ENCODE measurements at regions not wholly inside any gene's neighbourhood (a gene's known extent, or its start where the extent isn't known, plus 50 kb on each side); places are given as distances from the start of the nearest gene placed in this dataset.

DNA sequence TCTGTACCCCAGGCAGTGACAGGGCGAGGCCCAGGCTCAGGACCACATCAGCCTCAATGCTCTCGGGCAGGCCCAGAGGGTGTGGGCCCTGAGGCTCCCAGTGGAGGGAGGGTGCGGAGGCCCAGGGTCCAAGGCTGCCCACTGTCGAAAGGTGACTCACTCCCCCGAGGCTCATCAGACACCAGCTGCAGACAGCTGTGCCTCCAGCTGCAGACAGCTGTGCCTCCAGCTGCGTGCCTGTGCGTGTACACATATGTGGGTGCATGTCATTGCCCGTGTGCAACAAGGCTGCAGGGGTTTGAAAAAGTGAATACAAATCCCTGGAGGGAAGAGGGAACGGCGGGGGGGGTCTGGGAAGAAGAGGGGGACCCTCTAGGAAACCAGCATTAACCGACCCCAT lies 134.3 kb downstream of the BRD1 start:
- H3K9me3 ChIP-seq (ENCODE audit: low read depth, low read length): no peaks in the 10 kb centered on the region
- H3K27ac ChIP-seq: no peak overlapping the region

DNA sequence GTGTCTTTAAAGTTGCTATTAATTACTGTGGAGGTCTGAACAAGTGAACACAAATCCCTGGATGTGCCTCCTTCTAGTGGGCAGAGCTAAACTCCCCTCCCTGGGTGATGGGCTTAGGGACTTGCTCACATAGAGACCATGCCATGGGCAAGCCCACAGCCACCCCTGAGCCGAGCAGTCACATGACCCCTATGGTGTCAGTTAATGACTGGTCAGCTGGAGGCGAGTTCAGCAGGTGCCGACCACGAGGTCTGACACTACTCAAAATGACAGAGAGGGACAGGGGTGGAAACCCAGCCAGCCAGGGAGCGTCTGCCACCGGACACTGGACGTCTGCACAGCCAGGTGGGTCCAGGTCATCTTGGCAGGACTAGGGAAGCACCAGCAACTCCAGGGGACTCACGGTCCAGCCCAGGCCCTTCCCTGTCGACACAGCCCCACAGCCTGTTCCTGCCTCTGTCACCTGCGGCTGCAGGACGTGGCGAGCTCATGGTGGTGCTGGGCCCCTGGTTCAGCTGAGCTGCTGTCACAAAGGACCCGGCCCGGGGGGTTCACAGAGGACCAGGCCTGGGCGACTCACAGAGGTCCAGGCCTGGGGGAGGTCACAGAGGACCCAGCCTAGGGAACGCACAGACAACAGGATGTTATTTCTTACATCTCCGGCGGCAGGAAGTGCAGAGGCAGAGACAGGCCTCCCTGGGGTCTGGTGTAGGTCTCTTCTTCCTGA lies 135.0 kb downstream of the BRD1 start:
- DNase-seq (ENCODE audit: low read depth, low spot score): no peak
- Histone ChIP-seq H3K36me3 (ENCODE audit: insufficient read depth, low read length) (no peaks in the 10 kb centered on the region), H3K9me3 (ENCODE audit: low read depth, low read length) (no peaks in the 10 kb centered on the region), H3K4me3 (no peak overlapping the region), H3K9ac (ENCODE audit: insufficient read length) (no peak overlapping the region), H3K27ac (no peak overlapping the region)
- TF ChIP-seq POLR2AphosphoS5 (IDR thresholded peaks at IDR 0.05; ENCODE audit: borderline replicate concordance, low read depth, low read length) (no peak), EZH2 (IDR thresholded peaks at IDR 0.05) (no peak), FOXP2 (optimal IDR thresholded peaks at IDR 0.05; ENCODE audit: control extremely low read depth, extremely low read length, insufficient read depth) (no peak)

More for the DNA sequence above, 134.3 kb downstream of the BRD1 start:
- Histone ChIP-seq H3K9ac (ENCODE audit: insufficient read length) (no peak overlapping the region), H3K36me3 (ENCODE audit: insufficient read depth, low read length) (no peaks in the 10 kb centered on the region), H3K4me3 (no peak overlapping the region)
- no peak for TF ChIP-seq EZH2 (IDR thresholded peaks at IDR 0.05)
- no peak for TF ChIP-seq POLR2AphosphoS5 (IDR thresholded peaks at IDR 0.05; ENCODE audit: borderline replicate concordance, low read depth, low read length)
- no peak for TF ChIP-seq FOXP2 (optimal IDR thresholded peaks at IDR 0.05; ENCODE audit: control extremely low read depth, extremely low read length, insufficient read depth)
- DNase-seq (ENCODE audit: low read depth, low spot score): no peak

DNA sequence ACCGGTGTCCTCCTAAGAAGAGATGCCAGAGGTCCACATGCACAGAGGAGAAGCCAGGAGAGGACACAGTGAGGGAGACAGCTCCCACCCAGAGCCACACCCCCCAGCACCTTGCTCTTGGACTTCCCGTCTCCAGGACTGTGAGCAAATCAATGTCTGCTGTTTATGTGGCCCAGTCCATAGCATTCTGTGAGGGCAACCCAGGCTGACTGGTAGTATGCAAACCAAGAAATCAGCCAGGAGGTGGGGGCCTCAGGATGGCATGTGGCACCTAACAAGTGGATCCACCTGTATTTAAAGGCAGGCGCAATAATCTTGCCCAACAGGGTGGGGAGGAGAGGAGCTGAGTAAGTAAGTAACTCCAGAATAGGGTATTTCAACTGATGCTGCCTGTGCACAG lies 136.4 kb downstream of the BRD1 start:
- H3K36me3 ChIP-seq (ENCODE audit: insufficient read depth, low read length): no peaks in the 10 kb centered on the region
- H3K9ac ChIP-seq (ENCODE audit: insufficient read length): no peak overlapping the region
- no peak for TF ChIP-seq EZH2 (IDR thresholded peaks at IDR 0.05)
- TF ChIP-seq POLR2AphosphoS5 (IDR thresholded peaks at IDR 0.05; ENCODE audit: borderline replicate concordance, low read depth, low read length): no peak
- TF ChIP-seq FOXP2 (optimal IDR thresholded peaks at IDR 0.05; ENCODE audit: control extremely low read depth, extremely low read length, insufficient read depth): no peak
- no peak overlapping the region for H3K4me3 ChIP-seq
- H3K27ac ChIP-seq: no peak overlapping the region
- no peaks in the 10 kb centered on the region for H3K9me3 ChIP-seq (ENCODE audit: low read depth, low read length)
- DNase-seq (ENCODE audit: low read depth, low spot score): no peak

DNA sequence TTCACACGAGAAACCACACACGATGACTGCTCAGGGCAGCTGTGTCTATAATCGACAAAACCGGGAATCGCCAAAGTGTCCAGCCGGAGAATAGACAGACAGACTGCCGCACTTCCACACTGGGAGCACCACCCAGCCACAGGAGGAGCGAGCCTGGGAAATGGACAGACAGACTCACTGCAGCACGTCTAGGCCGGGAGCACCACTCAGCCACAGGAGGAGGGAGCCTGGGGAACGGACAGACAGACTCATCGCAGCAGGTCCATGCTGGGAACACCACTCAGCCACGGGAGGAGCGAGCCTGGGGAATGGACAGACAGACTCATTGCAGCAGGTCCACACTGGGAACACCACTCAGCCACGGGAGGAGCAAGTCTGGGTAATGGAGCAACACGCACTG lies 137.2 kb downstream of the BRD1 start:
- no peak for DNase-seq (ENCODE audit: low read depth, low spot score)
- Histone ChIP-seq H3K36me3 (ENCODE audit: insufficient read depth, low read length) (no peaks in the 10 kb centered on the region), H3K4me3 (no peak overlapping the region), H3K9ac (ENCODE audit: insufficient read length) (no peak overlapping the region), H3K27ac (no peak overlapping the region), H3K9me3 (ENCODE audit: low read depth, low read length) (no peaks in the 10 kb centered on the region)
- no peak for TF ChIP-seq EZH2 (IDR thresholded peaks at IDR 0.05)
- no peak for TF ChIP-seq FOXP2 (optimal IDR thresholded peaks at IDR 0.05; ENCODE audit: control extremely low read depth, extremely low read length, insufficient read depth)
- TF ChIP-seq POLR2AphosphoS5 (IDR thresholded peaks at IDR 0.05; ENCODE audit: borderline replicate concordance, low read depth, low read length): no peak

DNA sequence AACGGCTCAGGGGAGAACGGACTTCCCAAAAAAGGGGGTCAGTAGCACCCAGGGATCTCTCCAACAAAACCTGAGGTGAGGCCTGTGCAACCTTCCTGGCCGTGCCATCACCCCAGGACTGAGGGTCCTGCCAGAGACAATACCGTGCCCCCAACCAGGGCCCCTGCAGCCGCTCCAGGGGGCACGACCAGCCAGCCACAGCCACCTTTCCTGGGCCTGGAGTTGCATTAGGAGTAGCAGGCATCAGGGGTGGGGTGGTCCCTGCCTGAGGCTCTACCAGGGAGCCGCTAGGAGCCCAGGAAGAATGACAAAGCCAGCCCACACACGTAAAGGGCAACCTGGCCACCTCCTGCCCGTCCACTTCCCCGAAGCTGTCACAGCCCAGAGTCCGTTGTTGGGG lies 137.8 kb downstream of the BRD1 start:
- Histone ChIP-seq H3K36me3 (ENCODE audit: insufficient read depth, low read length) (no peaks in the 10 kb centered on the region), H3K4me3 (no peak overlapping the region), H3K9me3 (ENCODE audit: low read depth, low read length) (no peaks in the 10 kb centered on the region), H3K9ac (ENCODE audit: insufficient read length) (no peak overlapping the region), H3K27ac (no peak overlapping the region)
- DNase-seq (ENCODE audit: low read depth, low spot score): no peak
- TF ChIP-seq POLR2AphosphoS5 (IDR thresholded peaks at IDR 0.05; ENCODE audit: borderline replicate concordance, low read depth, low read length) (no peak), EZH2 (IDR thresholded peaks at IDR 0.05) (no peak), FOXP2 (optimal IDR thresholded peaks at IDR 0.05; ENCODE audit: control extremely low read depth, extremely low read length, insufficient read depth) (no peak)

DNA sequence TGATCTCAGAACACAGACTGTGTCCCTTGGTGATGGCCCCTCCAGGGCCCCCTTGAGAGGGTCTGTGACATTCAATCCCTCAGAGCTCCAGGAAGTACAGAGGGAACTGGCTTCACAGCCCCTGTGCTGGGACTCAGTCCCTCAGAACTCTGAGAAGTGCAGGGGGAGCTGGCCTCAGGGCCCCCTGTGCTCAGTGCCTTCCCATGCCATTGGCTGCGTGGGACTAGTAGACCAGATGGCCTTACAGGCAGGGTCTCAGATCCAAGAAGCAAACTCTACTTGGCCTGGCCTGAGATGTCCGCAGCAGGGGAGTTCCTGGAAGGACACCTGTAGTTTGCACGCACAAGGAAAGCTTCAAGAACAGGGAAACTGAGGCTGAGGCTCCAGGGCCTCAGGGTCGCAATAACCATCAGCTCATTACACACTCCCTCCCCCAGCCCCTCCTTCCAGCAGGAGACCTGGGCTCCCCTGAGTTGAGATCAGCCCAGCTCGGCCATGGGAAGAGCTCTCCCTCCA lies 138.4 kb downstream of the BRD1 start:
- H3K9ac ChIP-seq (ENCODE audit: insufficient read length): no peak overlapping the region
- no peak overlapping the region for H3K4me3 ChIP-seq
- TF ChIP-seq EZH2 (IDR thresholded peaks at IDR 0.05): no peak
- no peaks in the 10 kb centered on the region for H3K9me3 ChIP-seq (ENCODE audit: low read depth, low read length)
- no peak for DNase-seq (ENCODE audit: low read depth, low spot score)
- no peaks in the 10 kb centered on the region for H3K36me3 ChIP-seq (ENCODE audit: insufficient read depth, low read length)
- H3K27ac ChIP-seq: no peak overlapping the region

DNA sequence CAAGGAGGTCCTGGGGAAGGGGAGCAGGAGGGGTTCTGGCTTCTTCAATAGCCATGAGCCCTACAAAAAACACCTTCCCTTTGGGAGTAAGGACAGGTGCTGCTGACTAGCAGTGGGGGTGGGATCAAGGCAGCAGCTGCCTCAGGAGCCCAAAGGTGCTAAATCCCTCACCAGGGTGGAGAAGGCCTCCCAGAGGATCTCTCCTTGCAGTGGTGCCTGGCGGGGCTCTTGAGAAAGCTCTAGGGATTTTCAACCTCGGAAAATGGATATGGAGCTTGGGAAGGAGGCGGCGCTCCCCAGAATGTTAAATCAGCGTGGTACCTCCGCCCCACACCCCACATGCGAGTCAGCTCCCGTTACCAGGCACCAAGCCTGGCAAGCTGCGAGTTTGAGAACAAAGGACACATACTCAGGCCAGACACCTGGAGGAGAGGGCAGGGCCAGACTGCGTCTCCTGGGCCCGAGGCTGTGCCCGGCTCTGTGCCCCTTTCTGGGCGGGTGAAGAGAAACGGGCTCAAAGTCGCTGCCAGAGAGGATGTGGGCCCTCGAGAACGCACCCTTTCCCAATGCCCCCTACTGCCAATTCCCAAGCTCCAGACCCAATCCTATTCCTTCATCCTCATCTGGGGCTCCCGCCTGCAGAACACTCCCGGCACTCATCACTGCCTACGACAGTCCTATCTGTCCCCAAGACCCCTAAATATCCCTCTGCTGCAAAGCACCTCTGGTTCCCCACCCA lies 139.0 kb downstream of the BRD1 start:
- H3K27ac ChIP-seq: no peak overlapping the region
- H3K9me3 ChIP-seq (ENCODE audit: low read depth, low read length): no peaks in the 10 kb centered on the region
- TF ChIP-seq FOXP2 (optimal IDR thresholded peaks at IDR 0.05; ENCODE audit: control extremely low read depth, extremely low read length, insufficient read depth): no peak
- TF ChIP-seq EZH2 (IDR thresholded peaks at IDR 0.05): no peak
- no peak for TF ChIP-seq POLR2AphosphoS5 (IDR thresholded peaks at IDR 0.05; ENCODE audit: borderline replicate concordance, low read depth, low read length)
- H3K4me3 ChIP-seq: no peak overlapping the region
- H3K9ac ChIP-seq (ENCODE audit: insufficient read length): no peak overlapping the region
- no peaks in the 10 kb centered on the region for H3K36me3 ChIP-seq (ENCODE audit: insufficient read depth, low read length)
- no peak for DNase-seq (ENCODE audit: low read depth, low spot score)

DNA sequence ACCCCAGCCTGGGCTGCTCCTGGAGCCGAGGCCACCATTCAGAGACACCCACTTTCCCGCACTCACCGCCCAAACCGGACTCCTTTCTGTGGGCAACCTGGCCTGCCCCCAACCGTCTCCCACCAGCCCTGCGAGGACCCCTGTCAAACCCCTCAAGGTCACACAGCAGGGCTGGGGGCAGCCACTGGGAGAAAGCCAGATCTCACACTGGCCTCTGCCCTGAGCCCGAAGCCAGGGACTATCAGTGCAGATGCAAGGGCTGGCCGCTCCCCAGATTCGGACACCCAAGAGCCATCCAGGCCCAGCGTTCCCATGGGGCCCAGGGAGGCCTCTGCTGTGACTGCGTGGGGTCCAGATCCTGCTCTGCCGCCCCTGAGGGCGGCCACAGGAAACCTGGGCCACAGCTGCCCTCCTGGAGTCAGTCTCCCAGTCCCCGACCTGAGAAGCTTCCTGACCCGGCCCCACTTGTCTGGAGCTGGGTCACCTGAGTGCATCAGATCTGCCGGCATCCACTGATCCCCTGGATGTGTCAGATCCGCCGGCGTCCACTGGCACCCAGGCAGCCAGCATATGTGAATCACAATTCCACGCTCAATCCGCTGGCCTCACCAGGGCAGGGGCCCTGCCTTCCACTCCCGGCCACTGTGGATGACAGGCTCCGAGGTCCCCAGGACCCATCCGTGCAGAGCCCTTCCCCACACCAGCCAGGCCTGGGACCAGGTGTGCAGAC lies 139.7 kb downstream of the BRD1 start:
- H3K4me3 ChIP-seq: no peak overlapping the region

More for the DNA sequence above, 139.7 kb downstream of the BRD1 start:
- no peak overlapping the region for H3K27ac ChIP-seq
- H3K36me3 ChIP-seq (ENCODE audit: insufficient read depth, low read length): no peaks in the 10 kb centered on the region
- no peak for DNase-seq (ENCODE audit: low read depth, low spot score)
- H3K9ac ChIP-seq (ENCODE audit: insufficient read length): no peak overlapping the region
- H3K9me3 ChIP-seq (ENCODE audit: low read depth, low read length): no peaks in the 10 kb centered on the region
- no peak for TF ChIP-seq POLR2AphosphoS5 (IDR thresholded peaks at IDR 0.05; ENCODE audit: borderline replicate concordance, low read depth, low read length)
- no peak for TF ChIP-seq FOXP2 (optimal IDR thresholded peaks at IDR 0.05; ENCODE audit: control extremely low read depth, extremely low read length, insufficient read depth)
- no peak for TF ChIP-seq EZH2 (IDR thresholded peaks at IDR 0.05)
